ENCODE measurements at regions not wholly inside any gene's neighbourhood (a gene's known extent, or its start where the extent isn't known, plus 50 kb on each side); places are given as distances from the start of the nearest gene placed in this dataset.

DNA sequence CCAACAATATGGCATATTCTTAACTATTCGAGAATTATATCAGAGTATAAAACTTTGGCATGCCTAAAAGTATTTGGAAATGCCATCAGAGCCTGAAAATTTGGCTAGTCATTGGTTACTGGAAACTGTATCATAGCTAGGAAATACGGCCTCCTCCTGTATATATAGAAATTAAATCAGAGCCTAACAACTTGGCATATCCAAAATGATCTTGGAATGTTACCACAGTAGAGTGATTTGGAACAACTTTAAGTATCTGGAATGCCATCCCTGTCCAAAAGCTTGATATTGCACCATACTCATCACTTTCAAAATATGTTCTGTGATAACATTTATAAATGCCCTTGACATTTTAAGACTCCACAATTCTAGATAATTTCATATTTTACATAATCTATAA, 335.8 kb downstream of the SLITRK1 start:
- H3K4me3 ChIP-seq: no peak overlapping the region
- H3K9me3 ChIP-seq: no peaks in the 10 kb centered on the region
- H3K27ac ChIP-seq: no peak overlapping the region
- DNase-seq: no peak
- intact Hi-C loops (cut with DNase I): no loop called here
- no peaks in the 10 kb centered on the region for H3K36me3 ChIP-seq
- H3K27me3 ChIP-seq: no peaks in the 10 kb centered on the region
- TF ChIP-seq CTCF (IDR thresholded peaks at IDR 0.05) (no peak), POLR2A (IDR thresholded peaks at IDR 0.05) (no peak), EP300 (IDR thresholded peaks at IDR 0.05) (no peak), POLR2AphosphoS5 (IDR thresholded peaks at IDR 0.05) (no peak)
- 80% methylated on average over 2 of the region's 2 CpGs for WGBS, 2 donors
- no peaks in the 10 kb centered on the region for H3K4me1 ChIP-seq

DNA sequence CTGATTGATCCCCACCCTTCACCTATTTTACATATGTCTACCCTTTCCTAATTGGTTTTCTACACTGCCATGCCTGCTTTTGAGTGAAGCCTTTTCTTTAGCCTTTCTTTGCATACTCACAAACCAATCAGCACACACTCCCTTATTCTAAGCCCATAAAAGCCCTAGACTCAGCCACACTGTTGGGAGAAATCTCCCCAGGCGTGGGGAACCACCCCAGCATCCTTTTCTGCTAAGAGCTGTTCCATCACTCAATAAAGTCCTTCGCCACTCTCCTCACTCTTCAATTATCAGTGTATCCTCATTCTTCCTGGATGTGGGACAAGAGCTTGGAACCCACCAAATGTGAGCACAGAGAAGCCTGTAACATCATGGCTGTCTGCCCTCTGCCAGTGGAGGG, 343.6 kb downstream of the SLITRK1 start:
- TF ChIP-seq EP300 (IDR thresholded peaks at IDR 0.05): no peak
- no peak for TF ChIP-seq POLR2AphosphoS5 (IDR thresholded peaks at IDR 0.05)
- no peak for TF ChIP-seq POLR2A (IDR thresholded peaks at IDR 0.05)
- no peak for TF ChIP-seq CTCF (IDR thresholded peaks at IDR 0.05)
- Histone ChIP-seq H3K36me3 (no peaks in the 10 kb centered on the region), H3K27me3 (no peaks in the 10 kb centered on the region), H3K9me3 (peaks cover 0 to 3% (median 0%) of the 10 kb centered on the region in 4 donors), H3K27ac (no peak overlapping the region), H3K4me3 (no peak overlapping the region), H3K4me1 (no peaks in the 10 kb centered on the region)
- WGBS, 2 donors: 50 to 67% methylated on average over 2 of the region's 2 CpGs
- no peak for DNase-seq
- intact Hi-C loops (cut with DNase I): no loop called here

DNA sequence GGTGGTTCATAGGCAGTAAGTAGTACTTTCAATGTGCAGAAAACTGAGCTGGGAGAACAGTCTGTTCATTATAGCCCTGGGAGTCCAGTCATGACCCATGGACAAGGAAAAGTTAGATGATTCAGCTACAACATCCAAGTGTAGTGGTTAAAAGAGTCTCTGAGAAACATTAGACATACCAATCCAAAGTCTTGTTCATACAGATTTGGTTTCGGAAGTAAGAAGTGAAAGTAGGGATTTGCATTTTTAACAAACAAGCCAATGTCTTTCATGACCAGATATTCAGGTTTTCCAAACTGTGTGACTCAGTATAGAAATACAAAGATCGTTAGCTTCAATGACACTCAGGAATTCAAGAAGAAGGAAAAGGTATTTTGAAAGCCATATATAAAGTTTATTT, 345.3 kb downstream of the SLITRK1 start:
- no peaks in the 10 kb centered on the region for H3K27me3 ChIP-seq
- no peaks in the 10 kb centered on the region for H3K36me3 ChIP-seq
- H3K4me3 ChIP-seq: no peak overlapping the region
- TF ChIP-seq CTCF (IDR thresholded peaks at IDR 0.05): no peak
- no peak for TF ChIP-seq EP300 (IDR thresholded peaks at IDR 0.05)
- no peak for TF ChIP-seq POLR2A (IDR thresholded peaks at IDR 0.05)
- TF ChIP-seq POLR2AphosphoS5 (IDR thresholded peaks at IDR 0.05): no peak
- peaks cover 0 to 3% (median 0%) of the 10 kb centered on the region in 4 donors for H3K9me3 ChIP-seq
- H3K27ac ChIP-seq: no peak overlapping the region
- H3K4me1 ChIP-seq: no peaks in the 10 kb centered on the region
- intact Hi-C loops (cut with DNase I): no loop called here
- WGBS, 2 donors: 86 to 90% methylated on average over 2 of the region's 2 CpGs
- DNase-seq: no peak

DNA sequence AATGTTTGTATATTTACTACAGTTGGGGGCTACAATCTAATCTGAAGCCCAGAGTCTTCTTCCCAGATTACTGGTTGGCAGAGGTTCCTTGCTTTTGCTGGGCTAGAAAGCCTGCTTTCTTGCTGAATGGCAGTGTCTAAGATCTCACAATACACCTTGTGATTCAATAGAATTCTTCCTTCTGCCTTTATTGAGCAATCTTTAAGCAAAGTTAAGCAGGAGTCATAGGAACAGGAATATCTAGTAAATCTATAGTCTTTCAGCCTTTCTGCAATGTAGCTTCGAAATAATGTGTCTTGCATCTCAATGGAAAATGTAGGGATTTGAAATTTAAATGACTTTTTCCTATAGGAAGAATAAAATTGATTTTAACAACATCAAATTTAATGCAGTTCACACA, 346.1 kb downstream of the SLITRK1 start:
- Histone ChIP-seq H3K9me3 (peaks cover 0 to 6% (median 0%) of the 10 kb centered on the region in 4 donors), H3K27ac (no peak overlapping the region), H3K4me3 (no peak overlapping the region), H3K4me1 (no peaks in the 10 kb centered on the region), H3K27me3 (no peaks in the 10 kb centered on the region), H3K36me3 (no peaks in the 10 kb centered on the region)
- WGBS, 2 donors: 16 to 60% methylated on average over 1 of the region's 1 CpG
- no peak for TF ChIP-seq CTCF (IDR thresholded peaks at IDR 0.05)
- no peak for TF ChIP-seq POLR2AphosphoS5 (IDR thresholded peaks at IDR 0.05)
- TF ChIP-seq POLR2A (IDR thresholded peaks at IDR 0.05): no peak
- no peak for DNase-seq
- intact Hi-C loops (cut with DNase I): no loop called here

DNA sequence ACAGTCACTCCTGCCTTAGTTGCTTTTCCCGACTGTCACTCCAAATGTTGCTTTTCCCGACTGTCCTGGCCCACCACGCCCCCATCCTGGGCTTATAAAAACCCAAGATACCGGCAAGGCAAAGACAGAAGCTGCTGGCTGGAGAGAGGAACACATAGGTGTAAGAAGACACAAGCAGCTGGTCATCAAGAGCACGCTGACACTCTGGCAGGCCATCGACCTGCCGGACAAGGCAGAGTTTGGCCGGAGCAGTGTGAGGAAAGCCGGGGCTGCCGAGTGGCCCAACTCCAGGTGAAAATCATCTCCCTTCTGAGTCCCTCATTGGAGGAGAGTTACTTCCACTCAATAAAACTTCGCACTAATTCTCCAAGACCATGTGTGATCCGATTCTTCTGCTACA, 349.5 kb downstream of the SLITRK1 start:
- Histone ChIP-seq H3K27ac (no peak overlapping the region), H3K4me1 (no peaks in the 10 kb centered on the region), H3K9me3 (peaks cover 0 to 4% (median 0%) of the 10 kb centered on the region in 4 donors), H3K4me3 (no peak overlapping the region), H3K27me3 (no peaks in the 10 kb centered on the region), H3K36me3 (no peaks in the 10 kb centered on the region)
- DNase-seq: peak; percentile 30
- intact Hi-C loops (cut with DNase I): no loop called here
- no peak for TF ChIP-seq CTCF (IDR thresholded peaks at IDR 0.05)
- TF ChIP-seq POLR2AphosphoS5 (IDR thresholded peaks at IDR 0.05): no peak
- no peak for TF ChIP-seq EP300 (IDR thresholded peaks at IDR 0.05)
- no peak for TF ChIP-seq POLR2A (IDR thresholded peaks at IDR 0.05)
- WGBS, 2 donors: 90 to 93% methylated on average over 12 of the region's 12 CpGs

Data from sigmoid colon (tissue), 6 donors.